WTC11 (cell line): ENCODE measurements at regions not wholly inside any gene's neighbourhood (a gene's known extent, or its start where the extent isn't known, plus 50 kb on each side); places are given as distances from the start of the nearest gene placed in this dataset.

Experiments used
- ATAC-seq: fragments of 200-7000 bp; cut with Tn5 transposase; 2 replicates; pipeline ENCODE4 v1.10.0; 2021; ENCODE audit warnings: mild to moderate bottlenecking, moderate library complexity
- CTCF ChIA-PET: fragments of 300-600 bp; sonication (Branson Sonifier 250); formaldehyde crosslinking; loops from one replicate; lab custom pipeline; 2021; ENCODE audit warnings: antibody characterized with exemption; lab: Charles Lee
- POLR2A ChIA-PET: fragments of 350-600 bp; sonication (Branson Sonifier 250); formaldehyde crosslinking; loops from one replicate; lab custom pipeline; 2021; ENCODE audit warnings: antibody characterized with exemption; lab: Charles Lee
- DNase-seq: peaks from one replicate; pipeline ENCODE4 v3.0.0; 2021; ENCODE audit warnings: low spot score
- H3K27ac Mint-ChIP-seq: 2 replicates; pipeline ENCODE4 v1.8.0; 2021; ENCODE audit warnings: mixed read lengths
- H3K27me3 Mint-ChIP-seq: 2 replicates; pipeline ENCODE4 v1.8.0; 2021; ENCODE audit warnings: low read depth, mild to moderate bottlenecking, moderate library complexity, mixed read lengths
- H3K36me3 Mint-ChIP-seq: 2 replicates; pipeline ENCODE4 v1.8.0; 2021; ENCODE audit warnings: mixed read lengths
- H3K4me1 Mint-ChIP-seq: 2 replicates; pipeline ENCODE4 v1.8.0; 2022; ENCODE audit warnings: mixed read lengths
- H3K4me3 Mint-ChIP-seq: 2 replicates; pipeline ENCODE4 v1.8.0; 2021; ENCODE audit warnings: mild to moderate bottlenecking, moderate library complexity, mixed read lengths
- H3K9me3 Mint-ChIP-seq: 2 replicates; pipeline ENCODE4 v1.8.0; 2021; ENCODE audit warnings: mixed read lengths
- ATF2 ChIP-seq: sonication (generic); formaldehyde crosslinking; IDR thresholded peaks from 2 replicates; pipeline ENCODE4 v1.8.1; 2022; ENCODE audit warnings: low read depth, missing genetic modification reagents, borderline replicate concordance
- CBFB ChIP-seq: sonication (generic); formaldehyde crosslinking; IDR thresholded peaks from 2 replicates; pipeline ENCODE4 v1.8.1; 2022; ENCODE audit warnings: mild to moderate bottlenecking, low read depth, missing genetic modification reagents
- CREB1 ChIP-seq: sonication (generic); formaldehyde crosslinking; IDR thresholded peaks from 2 replicates; pipeline ENCODE4 v1.8.0; 2023; ENCODE audit warnings: mild to moderate bottlenecking, missing genetic modification reagents
- CREM ChIP-seq: sonication (generic); formaldehyde crosslinking; IDR thresholded peaks from 2 replicates; pipeline ENCODE4 v1.8.1; 2022; ENCODE audit warnings: mild to moderate bottlenecking, missing genetic modification reagents, moderate library complexity
- E2F5 ChIP-seq: sonication (generic); formaldehyde crosslinking; IDR thresholded peaks from 2 replicates; pipeline ENCODE4 v1.8.1; 2022; ENCODE audit warnings: mild to moderate bottlenecking, moderate library complexity, missing genetic modification reagents
- EMX1 ChIP-seq: fragments of 250-450 bp; sonication (Bioruptor Pico); IDR thresholded peaks from 2 replicates; pipeline ENCODE4 v1.8.0; 2021; ENCODE audit warnings: mild to moderate bottlenecking
- FOXJ3 ChIP-seq: sonication (generic); formaldehyde crosslinking; IDR thresholded peaks from 2 replicates; pipeline ENCODE4 v1.9.0; 2021; ENCODE audit warnings: missing genetic modification reagents, mild to moderate bottlenecking, borderline replicate concordance
- FOXK1 ChIP-seq: sonication (generic); formaldehyde crosslinking; IDR thresholded peaks from 2 replicates; pipeline ENCODE4 v1.8.0; 2022; ENCODE audit warnings: mild to moderate bottlenecking, moderate library complexity, missing genetic modification reagents
- GRHL2 ChIP-seq: fragments of 250-450 bp; sonication (Bioruptor Pico); IDR thresholded peaks from 2 replicates; pipeline ENCODE4 v1.8.0; 2022; ENCODE audit warnings: mild to moderate bottlenecking, moderate library complexity; ENCODE audit not compliant: insufficient replicate concordance, severe bottlenecking
- HMGA2 ChIP-seq: fragments of 250-450 bp; sonication (Bioruptor Pico); IDR thresholded peaks from 2 replicates; pipeline ENCODE4 v1.4.0; 2021; ENCODE audit warnings: mild to moderate bottlenecking, moderate library complexity
- RELA ChIP-seq: sonication (generic); formaldehyde crosslinking; IDR thresholded peaks from 2 replicates; pipeline ENCODE4 v1.8.1; 2022; ENCODE audit warnings: missing genetic modification reagents, mild to moderate bottlenecking, borderline replicate concordance
- RORB ChIP-seq: fragments of 250-450 bp; sonication (Bioruptor Pico); IDR thresholded peaks from 2 replicates; pipeline ENCODE4 v1.9.0; 2021; ENCODE audit warnings: mild to moderate bottlenecking
- SMAD3 ChIP-seq: sonication (generic); formaldehyde crosslinking; IDR thresholded peaks from 2 replicates; pipeline ENCODE4 v1.8.0; 2022; ENCODE audit warnings: missing genetic modification reagents, mild to moderate bottlenecking, borderline replicate concordance
- TCF7 ChIP-seq: sonication (generic); formaldehyde crosslinking; IDR thresholded peaks from 2 replicates; pipeline ENCODE4 v1.8.0; 2022; ENCODE audit warnings: mild to moderate bottlenecking, low read depth, missing genetic modification reagents, moderate library complexity
- TEAD4 ChIP-seq: sonication (generic); formaldehyde crosslinking; IDR thresholded peaks from 2 replicates; pipeline ENCODE4 v1.8.0; 2022; ENCODE audit warnings: mild to moderate bottlenecking, missing genetic modification reagents
- ZNF396 ChIP-seq: fragments of 250-450 bp; sonication (Bioruptor Pico); IDR thresholded peaks from 2 replicates; pipeline ENCODE4 v1.8.0; 2021; ENCODE audit warnings: mild to moderate bottlenecking, moderate library complexity, borderline replicate concordance
- ZNF416 ChIP-seq: fragments of 250-450 bp; sonication (Bioruptor Pico); IDR thresholded peaks from 2 replicates; pipeline ENCODE4 v1.9.0; 2021; ENCODE audit warnings: mild to moderate bottlenecking, inconsistent platforms
- ZNF671 ChIP-seq: fragments of 250-450 bp; sonication (Bioruptor Pico); IDR thresholded peaks from 2 replicates; pipeline ENCODE4 v1.8.0; 2021; ENCODE audit warnings: mild to moderate bottlenecking
- TF ChIP-seq, protein P1 (sequence below): sonication (generic); formaldehyde crosslinking; IDR thresholded peaks from 2 replicates; pipeline ENCODE4 v1.8.1; 2023; ENCODE audit warnings: mild to moderate bottlenecking, missing genetic modification reagents, moderate library complexity
- TF ChIP-seq, protein P2 (sequence below): sonication (generic); formaldehyde crosslinking; IDR thresholded peaks from 2 replicates; pipeline ENCODE4 v1.8.0; 2022; ENCODE audit warnings: mild to moderate bottlenecking, missing genetic modification reagents
- TF ChIP-seq, protein P3 (sequence below): sonication (generic); formaldehyde crosslinking; conservative IDR thresholded peaks from 2 replicates; pipeline ENCODE4 v1.8.1; 2023; ENCODE audit warnings: mild to moderate bottlenecking, low read depth, missing genetic modification reagents, moderate library complexity
- TF ChIP-seq, protein P4 (sequence below): sonication (generic); formaldehyde crosslinking; IDR thresholded peaks from 2 replicates; pipeline ENCODE4 v1.8.1; 2022; ENCODE audit warnings: low read depth, mild to moderate bottlenecking, moderate library complexity, missing genetic modification reagents, borderline replicate concordance
- TF ChIP-seq, protein P5 (sequence below): sonication (generic); formaldehyde crosslinking; IDR thresholded peaks from 2 replicates; pipeline ENCODE4 v1.8.0; 2022; ENCODE audit warnings: mild to moderate bottlenecking, missing genetic modification reagents
- TF ChIP-seq, protein P6 (sequence below): sonication (generic); formaldehyde crosslinking; IDR thresholded peaks from 2 replicates; pipeline ENCODE4 v1.8.0; 2022; ENCODE audit warnings: mild to moderate bottlenecking, missing genetic modification reagents

DNA sequence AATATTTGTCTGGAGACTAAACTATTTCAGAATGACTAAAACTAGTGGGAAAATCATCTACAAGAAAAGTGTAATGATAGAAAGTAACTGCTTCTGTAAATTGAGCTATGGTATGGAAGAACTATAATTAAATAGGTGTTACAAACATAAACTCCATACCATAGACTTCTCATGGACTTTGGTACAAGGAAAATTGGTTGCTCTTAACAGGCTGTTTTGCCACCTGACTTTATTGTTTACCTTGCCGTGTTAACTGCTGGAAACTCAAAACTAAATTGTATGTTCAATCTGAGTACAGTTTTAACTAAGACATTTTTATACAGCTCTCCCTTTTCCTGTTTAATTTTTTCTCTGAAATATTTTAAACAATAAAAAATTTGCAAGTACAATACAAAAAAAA lies 261.8 kb upstream of the POU3F2 start:
- Mint-ChIP-seq H3K27ac (no peak overlapping the region), H3K4me3 (no peak overlapping the region), H3K36me3 (no peaks in the 10 kb centered on the region), H3K9me3 (no peaks in the 10 kb centered on the region), H3K4me1 (no peaks in the 10 kb centered on the region), H3K27me3 (no peaks in the 10 kb centered on the region)
- DNase-seq (no peak), ATAC-seq (no peak)
- CTCF ChIA-PET, result no interaction called here
- TF ChIP-seq, protein P1, sequence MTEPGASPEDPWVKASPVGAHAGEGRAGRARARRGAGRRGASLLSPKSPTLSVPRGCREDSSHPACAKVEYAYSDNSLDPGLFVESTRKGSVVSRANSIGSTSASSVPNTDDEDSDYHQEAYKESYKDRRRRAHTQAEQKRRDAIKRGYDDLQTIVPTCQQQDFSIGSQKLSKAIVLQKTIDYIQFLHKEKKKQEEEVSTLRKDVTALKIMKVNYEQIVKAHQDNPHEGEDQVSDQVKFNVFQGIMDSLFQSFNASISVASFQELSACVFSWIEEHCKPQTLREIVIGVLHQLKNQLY (CRISPR knock-in tag), result no peak
- TF ChIP-seq ZNF671 (CRISPR knock-in tag), result no peak
- TF ChIP-seq, protein P2, sequence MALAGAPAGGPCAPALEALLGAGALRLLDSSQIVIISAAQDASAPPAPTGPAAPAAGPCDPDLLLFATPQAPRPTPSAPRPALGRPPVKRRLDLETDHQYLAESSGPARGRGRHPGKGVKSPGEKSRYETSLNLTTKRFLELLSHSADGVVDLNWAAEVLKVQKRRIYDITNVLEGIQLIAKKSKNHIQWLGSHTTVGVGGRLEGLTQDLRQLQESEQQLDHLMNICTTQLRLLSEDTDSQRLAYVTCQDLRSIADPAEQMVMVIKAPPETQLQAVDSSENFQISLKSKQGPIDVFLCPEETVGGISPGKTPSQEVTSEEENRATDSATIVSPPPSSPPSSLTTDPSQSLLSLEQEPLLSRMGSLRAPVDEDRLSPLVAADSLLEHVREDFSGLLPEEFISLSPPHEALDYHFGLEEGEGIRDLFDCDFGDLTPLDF (CRISPR knock-in tag), result no peak
- TF ChIP-seq FOXJ3 (CRISPR knock-in tag), result no peak
- TF ChIP-seq HMGA2 (CRISPR knock-in tag), result no peak
- no peak for TF ChIP-seq ZNF416 (CRISPR knock-in tag)
- TF ChIP-seq ATF2 (CRISPR knock-in tag), result no peak
- TF ChIP-seq RELA, result no peak
- TF ChIP-seq CREM, result no peak
- TF ChIP-seq E2F5 (CRISPR knock-in tag), result no peak
- no peak for TF ChIP-seq CBFB
- TF ChIP-seq RORB (CRISPR knock-in tag), result no peak
- TF ChIP-seq FOXK1 (CRISPR knock-in tag), result no peak
- no peak for TF ChIP-seq TCF7 (CRISPR knock-in tag)
- POLR2A ChIA-PET, result no interaction called here

- Mint-ChIP-seq H3K4me1 (no peaks in the 10 kb centered on the region; the same call in 1 of the 2 replicates), H3K9me3 (no peaks in the 10 kb centered on the region), H3K36me3 (no peaks in the 10 kb centered on the region), H3K27ac (no peak overlapping the region), H3K27me3 (no peaks in the 10 kb centered on the region; the same call in 1 of the 2 replicates), H3K4me3 (no peak overlapping the region)
- ChIA-PET POLR2A (no interaction called here), CTCF (no interaction called here)
- no peak for ATAC-seq
- no peak for DNase-seq
- TF ChIP-seq, protein P3, sequence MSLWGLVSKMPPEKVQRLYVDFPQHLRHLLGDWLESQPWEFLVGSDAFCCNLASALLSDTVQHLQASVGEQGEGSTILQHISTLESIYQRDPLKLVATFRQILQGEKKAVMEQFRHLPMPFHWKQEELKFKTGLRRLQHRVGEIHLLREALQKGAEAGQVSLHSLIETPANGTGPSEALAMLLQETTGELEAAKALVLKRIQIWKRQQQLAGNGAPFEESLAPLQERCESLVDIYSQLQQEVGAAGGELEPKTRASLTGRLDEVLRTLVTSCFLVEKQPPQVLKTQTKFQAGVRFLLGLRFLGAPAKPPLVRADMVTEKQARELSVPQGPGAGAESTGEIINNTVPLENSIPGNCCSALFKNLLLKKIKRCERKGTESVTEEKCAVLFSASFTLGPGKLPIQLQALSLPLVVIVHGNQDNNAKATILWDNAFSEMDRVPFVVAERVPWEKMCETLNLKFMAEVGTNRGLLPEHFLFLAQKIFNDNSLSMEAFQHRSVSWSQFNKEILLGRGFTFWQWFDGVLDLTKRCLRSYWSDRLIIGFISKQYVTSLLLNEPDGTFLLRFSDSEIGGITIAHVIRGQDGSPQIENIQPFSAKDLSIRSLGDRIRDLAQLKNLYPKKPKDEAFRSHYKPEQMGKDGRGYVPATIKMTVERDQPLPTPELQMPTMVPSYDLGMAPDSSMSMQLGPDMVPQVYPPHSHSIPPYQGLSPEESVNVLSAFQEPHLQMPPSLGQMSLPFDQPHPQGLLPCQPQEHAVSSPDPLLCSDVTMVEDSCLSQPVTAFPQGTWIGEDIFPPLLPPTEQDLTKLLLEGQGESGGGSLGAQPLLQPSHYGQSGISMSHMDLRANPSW, result no peak
- TF ChIP-seq TEAD4 (CRISPR knock-in tag), result no peak
- TF ChIP-seq, protein P4, sequence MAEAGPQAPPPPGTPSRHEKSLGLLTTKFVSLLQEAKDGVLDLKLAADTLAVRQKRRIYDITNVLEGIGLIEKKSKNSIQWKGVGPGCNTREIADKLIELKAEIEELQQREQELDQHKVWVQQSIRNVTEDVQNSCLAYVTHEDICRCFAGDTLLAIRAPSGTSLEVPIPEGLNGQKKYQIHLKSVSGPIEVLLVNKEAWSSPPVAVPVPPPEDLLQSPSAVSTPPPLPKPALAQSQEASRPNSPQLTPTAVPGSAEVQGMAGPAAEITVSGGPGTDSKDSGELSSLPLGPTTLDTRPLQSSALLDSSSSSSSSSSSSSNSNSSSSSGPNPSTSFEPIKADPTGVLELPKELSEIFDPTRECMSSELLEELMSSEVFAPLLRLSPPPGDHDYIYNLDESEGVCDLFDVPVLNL (CRISPR knock-in tag), result no peak
- no peak for TF ChIP-seq CREB1 (CRISPR knock-in tag)
- TF ChIP-seq ZNF396 (CRISPR knock-in tag), result no peak
- no peak for TF ChIP-seq SMAD3 (CRISPR knock-in tag)
- no peak for TF ChIP-seq GRHL2 (CRISPR knock-in tag)
- no peak for TF ChIP-seq FOXJ3 (CRISPR knock-in tag)
- TF ChIP-seq, protein P5, sequence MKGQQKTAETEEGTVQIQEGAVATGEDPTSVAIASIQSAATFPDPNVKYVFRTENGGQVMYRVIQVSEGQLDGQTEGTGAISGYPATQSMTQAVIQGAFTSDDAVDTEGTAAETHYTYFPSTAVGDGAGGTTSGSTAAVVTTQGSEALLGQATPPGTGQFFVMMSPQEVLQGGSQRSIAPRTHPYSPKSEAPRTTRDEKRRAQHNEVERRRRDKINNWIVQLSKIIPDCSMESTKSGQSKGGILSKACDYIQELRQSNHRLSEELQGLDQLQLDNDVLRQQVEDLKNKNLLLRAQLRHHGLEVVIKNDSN (CRISPR knock-in tag), result no peak
- TF ChIP-seq EMX1 (CRISPR knock-in tag), result no peak
- TF ChIP-seq, protein P6, sequence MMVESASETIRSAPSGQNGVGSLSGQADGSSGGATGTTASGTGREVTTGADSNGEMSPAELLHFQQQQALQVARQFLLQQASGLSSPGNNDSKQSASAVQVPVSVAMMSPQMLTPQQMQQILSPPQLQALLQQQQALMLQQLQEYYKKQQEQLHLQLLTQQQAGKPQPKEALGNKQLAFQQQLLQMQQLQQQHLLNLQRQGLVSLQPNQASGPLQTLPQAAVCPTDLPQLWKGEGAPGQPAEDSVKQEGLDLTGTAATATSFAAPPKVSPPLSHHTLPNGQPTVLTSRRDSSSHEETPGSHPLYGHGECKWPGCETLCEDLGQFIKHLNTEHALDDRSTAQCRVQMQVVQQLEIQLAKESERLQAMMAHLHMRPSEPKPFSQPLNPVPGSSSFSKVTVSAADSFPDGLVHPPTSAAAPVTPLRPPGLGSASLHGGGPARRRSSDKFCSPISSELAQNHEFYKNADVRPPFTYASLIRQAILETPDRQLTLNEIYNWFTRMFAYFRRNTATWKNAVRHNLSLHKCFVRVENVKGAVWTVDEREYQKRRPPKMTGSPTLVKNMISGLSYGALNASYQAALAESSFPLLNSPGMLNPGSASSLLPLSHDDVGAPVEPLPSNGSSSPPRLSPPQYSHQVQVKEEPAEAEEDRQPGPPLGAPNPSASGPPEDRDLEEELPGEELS (CRISPR knock-in tag), result no peak
Measured at GRCh38 chr6:98574984-98575383, 259.4 kb upstream of the POU3F2 start.
